Spleen (tissue), 11 donors: ENCODE measurements at regions not wholly inside any gene's neighbourhood (a gene's known extent, or its start where the extent isn't known, plus 50 kb on each side); places are given as distances from the start of the nearest gene placed in this dataset.

Source experiments
- DNase-seq: peaks from one replicate; pipeline ENCODE4 v3.0.0-alpha.2; 2020
- H3K27ac ChIP-seq, 8 donors: fragments of 200-600 bp; sonication (generic) in 7 of 8; 1 replicate in 4 of 8; 2 replicates in 4 of 8; pipeline versions ENCODE4 v1.5.0 to v1.8.0; 2016 to 2021; ENCODE audit warnings: inconsistent platforms in 4 of 8, mild to moderate bottlenecking in 4 of 8, moderate library complexity in 1 of 8
- H3K27me3 ChIP-seq, 7 donors: fragments of 200-600 bp; sonication (generic) in 6 of 7; replicated peaks in 1 of 7; 1 replicate in 4 of 7; 2 replicates in 3 of 7; pipeline versions ENCODE4 v1.5.0 to v1.8.0; 2016 to 2021; ENCODE audit warnings: inconsistent platforms in 3 of 7, mild to moderate bottlenecking in 1 of 7
- H3K36me3 ChIP-seq, 6 donors: fragments of 200-600 bp; sonication (generic) in 5 of 6; 1 replicate in 4 of 6; 2 replicates in 2 of 6; pipeline versions ENCODE4 v1.5.0 to v1.8.0; 2016 to 2021; ENCODE audit warnings: inconsistent platforms in 2 of 6
- H3K4me1 ChIP-seq, 6 donors: fragments of 200-600 bp; sonication (generic) in 5 of 6; 1 replicate in 3 of 6; 2 replicates in 3 of 6; pipeline versions ENCODE4 v1.5.0 to v1.8.0; 2016 to 2021; ENCODE audit warnings: inconsistent platforms in 3 of 6
- H3K4me3 ChIP-seq, 8 donors: fragments of 200-600 bp; sonication (generic) in 7 of 8; 1 replicate in 4 of 8; 2 replicates in 4 of 8; pipeline versions ENCODE4 v1.5.0 to v1.8.0; 2016 to 2021; ENCODE audit warnings: inconsistent platforms in 4 of 8, mild to moderate bottlenecking in 4 of 8, moderate library complexity in 2 of 8
- H3K9me3 ChIP-seq, 8 donors: fragments of 200-600 bp; sonication (generic) in 7 of 8; 1 replicate in 4 of 8; 2 replicates in 4 of 8; pipeline versions ENCODE4 v1.5.0 to v1.8.0; 2016 to 2021; ENCODE audit warnings: inconsistent platforms in 4 of 8
- CTCF ChIP-seq, 11 experiments: fragments of 200-600 bp in 7 of 11; fragments of 450-650 bp in 4 of 11; sonication (generic) in 4 of 11; IDR thresholded peaks in 8 of 11; conservative IDR thresholded peaks in 3 of 11; 1 replicate in 7 of 11; 2 replicates in 4 of 11; pipeline versions ENCODE4 v1.4.0 to v1.8.0; 2016 to 2021; ENCODE audit warnings: antibody characterized with exemption in 11 of 11, inconsistent platforms in 4 of 11, mild to moderate bottlenecking in 1 of 11
- POLR2A ChIP-seq, 3 donors: fragments of 450-650 bp; IDR thresholded peaks; one replicate each; pipeline ENCODE4 v1.5.1; 2017; ENCODE audit warnings: antibody characterized with exemption in 3 of 3, mild to moderate bottlenecking in 1 of 3
- POLR2AphosphoS5 ChIP-seq, 3 donors: sonication (generic); formaldehyde crosslinking; IDR thresholded peaks; one replicate each; pipeline ENCODE4 v1.5.1; 2017; ENCODE audit warnings: antibody characterized with exemption in 3 of 3
- WGBS, 5 donors: extraction: QIAGEN DNeasy Blood & Tissue Kit in 3 of 5; methylation state at CpG; one replicate each; pipeline versions ENCODE4 v1.1.5 to v1.1.7; 2013 to 2018; 5-methylcytosine and 5-hydroxymethylcytosine counted together
- intact Hi-C: fragments of 100-400 bp; cut with DNase I; formaldehyde crosslinking; loops from one replicate; pipeline ENCODE4 v1.15.0; 2023; ENCODE audit warnings: low total_unique reads
- donor health status: healthy with polysubstance abuse.
- donor health status: DM: no; HTN: no; CAD: no; lungs with moderate emphysema.
- donor health status: DM: no; HTN: no; CAD: no.
- donor health status: Bipolar disorder and iron deficiency.
- donor health status: healthy.
- donor health status: DM: no; HTN: no; CAD: no.
- donor health status: DM: yes; HTN: yes; CAD: no.

GRCh38 chr16:77557385-77557784 lies 122.6 kb upstream of the ADAMTS18 start:
- Histone ChIP-seq H3K4me3 (no peak overlapping the region), H3K27me3 (peaks cover 0 to 31% (median 0%) of the 10 kb centered on the region in 7 donors), H3K4me1 (no peaks in the 10 kb centered on the region), H3K9me3 (no peaks in the 10 kb centered on the region), H3K27ac (no peak overlapping the region), H3K36me3 (no peaks in the 10 kb centered on the region)
- WGBS, 5 donors, result 18 to 69% (median 50%) methylated on average over 2 of the region's 2 CpGs
- intact Hi-C loops, result no loop called here
- DNase-seq, result no peak
- TF ChIP-seq POLR2A (IDR thresholded peaks at IDR 0.05), result no peak
- no peak for TF ChIP-seq CTCF (IDR thresholded peaks at IDR 0.05 in 8 of 11, conservative IDR thresholded peaks at IDR 0.05 in 3 of 11)
- no peak for TF ChIP-seq POLR2AphosphoS5 (IDR thresholded peaks at IDR 0.05)

GRCh38 chr16:77558786-77559185 lies 124.0 kb upstream of the ADAMTS18 start:
- Histone ChIP-seq H3K27ac (no peak overlapping the region), H3K36me3 (no peaks in the 10 kb centered on the region), H3K9me3 (no peaks in the 10 kb centered on the region), H3K4me3 (no peak overlapping the region), H3K4me1 (no peaks in the 10 kb centered on the region), H3K27me3 (peaks cover 0 to 40% (median 0%) of the 10 kb centered on the region in 7 donors)
- TF ChIP-seq POLR2AphosphoS5 (IDR thresholded peaks at IDR 0.05) (no peak), CTCF (IDR thresholded peaks at IDR 0.05 in 8 of 11, conservative IDR thresholded peaks at IDR 0.05 in 3 of 11) (no peak), POLR2A (IDR thresholded peaks at IDR 0.05) (no peak)
- no peak for DNase-seq
- 74 to 80% (median 76%) methylated on average over 2 of the region's 2 CpGs for WGBS, 5 donors
- intact Hi-C loops, result no loop called here

GRCh38 chr16:77562497-77562896 lies 127.7 kb upstream of the ADAMTS18 start:
- TF ChIP-seq POLR2AphosphoS5 (IDR thresholded peaks at IDR 0.05) (no peak), CTCF (IDR thresholded peaks at IDR 0.05 in 8 of 11, conservative IDR thresholded peaks at IDR 0.05 in 3 of 11) (no peak), POLR2A (IDR thresholded peaks at IDR 0.05) (no peak)
- no peaks in the 10 kb centered on the region for H3K4me1 ChIP-seq
- intact Hi-C loops, result no loop called here
- no peaks in the 10 kb centered on the region for H3K9me3 ChIP-seq
- no peak overlapping the region for H3K4me3 ChIP-seq
- peaks cover 0 to 53% (median 0%) of the 10 kb centered on the region in 7 donors for H3K27me3 ChIP-seq
- no peak for DNase-seq
- no peak overlapping the region for H3K27ac ChIP-seq
- H3K36me3 ChIP-seq, result no peaks in the 10 kb centered on the region

GRCh38 chr16:77564791-77565390 lies 130.1 kb upstream of the ADAMTS18 start:
- intact Hi-C loops, result no loop called here
- no peak for TF ChIP-seq CTCF (IDR thresholded peaks at IDR 0.05 in 8 of 11, conservative IDR thresholded peaks at IDR 0.05 in 3 of 11)
- no peak for TF ChIP-seq POLR2A (IDR thresholded peaks at IDR 0.05)
- no peak for TF ChIP-seq POLR2AphosphoS5 (IDR thresholded peaks at IDR 0.05)
- no peaks in the 10 kb centered on the region for H3K4me1 ChIP-seq
- no peak overlapping the region for H3K4me3 ChIP-seq
- H3K27me3 ChIP-seq, result peaks cover 0 to 64% (median 0%) of the 10 kb centered on the region in 7 donors
- no peaks in the 10 kb centered on the region for H3K9me3 ChIP-seq
- 50 to 74% (median 63%) methylated on average over 5 of the region's 5 CpGs for WGBS, 5 donors
- H3K27ac ChIP-seq, result no peak overlapping the region
- no peak for DNase-seq
- no peaks in the 10 kb centered on the region for H3K36me3 ChIP-seq
